ENCODE measurements at regions not wholly inside any gene's neighbourhood (a gene's known extent, or its start where the extent isn't known, plus 50 kb on each side); places are given as distances from the start of the nearest gene placed in this dataset.

- Histone ChIP-seq H3K4me3 (ENCODE audit: low read depth in 1 of 3, low read length in 3 of 3) (no peak overlapping the region), H3K27me3 (ENCODE audit: control insufficient read depth in 4 of 4, insufficient read depth in 4 of 4, low read length in 3 of 4) (no peaks in the 10 kb centered on the region), H3K9me3 (ENCODE audit: control insufficient read depth in 4 of 4, low read length in 3 of 4) (no peaks in the 10 kb centered on the region), H3K36me3 (ENCODE audit: control insufficient read depth in 4 of 4, insufficient read depth in 3 of 4, low read depth in 1 of 4, low read length in 3 of 4) (no peaks in the 10 kb centered on the region), H3K4me1 (ENCODE audit: control insufficient read depth in 4 of 4, insufficient read depth in 4 of 4, low read length in 3 of 4) (peaks cover 0 to 9% (median 7%) of the 10 kb centered on the region in 4 donors), H3K9ac (ENCODE audit: low read depth in 1 of 2, low read length in 2 of 2) (no peak overlapping the region), H3K27ac (ENCODE audit: low read depth in 1 of 2, low read length in 2 of 2) (no peak overlapping the region)
- TF ChIP-seq RXRA (IDR thresholded peaks at IDR 0.05) (no peak), FOXA1 (IDR thresholded peaks at IDR 0.05) (no peak), HNF4G (IDR thresholded peaks at IDR 0.05) (no peak), TAF1 (conservative IDR thresholded peaks at IDR 0.05) (no peak), RAD21 (IDR thresholded peaks at IDR 0.05) (peak; percentile 66 to 82), HNF4A (conservative IDR thresholded peaks at IDR 0.05) (no peak), CTCF (IDR thresholded peaks at IDR 0.05; ENCODE audit: low read depth, low read length, missing input control) (peak; percentile 43), REST (IDR thresholded peaks at IDR 0.05) (no peak), NR2F2 (IDR thresholded peaks at IDR 0.05) (no peak), ZBTB33 (IDR thresholded peaks at IDR 0.05) (no peak), FOXA2 (IDR thresholded peaks at IDR 0.05) (no peak), EGR1 (IDR thresholded peaks at IDR 0.05; ENCODE audit: low read depth in 2 of 2) (no peak), SP1 (IDR thresholded peaks at IDR 0.05) (no peak), YY1 (IDR thresholded peaks at IDR 0.05) (no peak), GABPA (IDR thresholded peaks at IDR 0.05 in 1 of 2, conservative IDR thresholded peaks at IDR 0.05 in 1 of 2) (no peak), JUND (IDR thresholded peaks at IDR 0.05) (no peak)
- 48% methylated on average over 3 of the region's 3 CpGs for WGBS
- DNase-seq (ENCODE audit: low spot score), result peak; percentile 59
These were observed 95.8 kb upstream of the CACUL1 start for GRCh38 chr10:118850418-118851061.
